Activated CD4-positive, alpha-beta T cell treated with anti-CD3 and anti-CD28 coated beads for 36 hours (primary cell): ENCODE measurements at regions not wholly inside any gene's neighbourhood (a gene's known extent, or its start where the extent isn't known, plus 50 kb on each side); places are given as distances from the start of the nearest gene placed in this dataset.
"Not testable (repeated sequence)": the region's sequence is repeated elsewhere in the genome, so short reads cannot be mapped to it uniquely, and the experiment has no call there.

ENCODE experiments used
- ATAC-seq: fragments of 200-7000 bp; cut with Tn5 transposase; one replicate; pipeline ENCODE4 v1.10.0; 2021; ENCODE audit warnings: mild to moderate bottlenecking, moderate library complexity
- CTCF ChIA-PET: fragments of 350-600 bp; sonication (Branson Sonifier 250); formaldehyde crosslinking; loops from one replicate; lab custom pipeline; 2021; ENCODE audit warnings: antibody characterized with exemption; lab: Charles Lee
- POLR2A ChIA-PET: fragments of 350-600 bp; sonication (Branson Sonifier 250); formaldehyde crosslinking; loops from one replicate; lab custom pipeline; 2021; ENCODE audit warnings: antibody characterized with exemption, inconsistent platforms; lab: Charles Lee
- DNase-seq: peaks from one replicate; pipeline ENCODE4 v3.0.0-alpha.2; 2020
- H3K27ac Mint-ChIP-seq: one replicate; pipeline ENCODE4 v1.8.0; 2021; ENCODE audit warnings: mixed read lengths
- H3K27me3 Mint-ChIP-seq: one replicate; pipeline ENCODE4 v1.8.0; 2021; ENCODE audit warnings: mixed read lengths
- H3K36me3 Mint-ChIP-seq: one replicate; pipeline ENCODE4 v1.8.0; 2021; ENCODE audit warnings: low read depth, mixed read lengths
- H3K4me1 Mint-ChIP-seq: one replicate; pipeline ENCODE4 v1.8.0; 2021; ENCODE audit warnings: mixed read lengths
- H3K4me3 Mint-ChIP-seq: one replicate; pipeline ENCODE4 v1.8.0; 2021; ENCODE audit warnings: mild to moderate bottlenecking, moderate library complexity, mixed read lengths
- H3K9me3 Mint-ChIP-seq: one replicate; pipeline ENCODE4 v1.8.0; 2021; ENCODE audit warnings: low read depth, mixed read lengths
- intact Hi-C, 2 experiments: fragments of 100-400 bp; cut with DNase I in 1 of 2; cut with micrococcal nuclease in 1 of 2; formaldehyde crosslinking; loops; one replicate each; pipeline versions ENCODE4 v1.14.2 to v1.15.1; 2022 to 2024; cut with DNase I, micrococcal nuclease

- H3K36me3 Mint-ChIP-seq, ATAC-seq, H3K4me1 Mint-ChIP-seq, H3K27ac Mint-ChIP-seq, CTCF ChIA-PET, H3K9me3 Mint-ChIP-seq, POLR2A ChIA-PET, intact Hi-C loops, H3K27me3 Mint-ChIP-seq, H3K4me3 Mint-ChIP-seq, DNase-seq: not testable (repeated sequence)
These were observed 119.5 kb upstream of the SHOX start for GRCh38 chrX:511089-511488.

DNA sequence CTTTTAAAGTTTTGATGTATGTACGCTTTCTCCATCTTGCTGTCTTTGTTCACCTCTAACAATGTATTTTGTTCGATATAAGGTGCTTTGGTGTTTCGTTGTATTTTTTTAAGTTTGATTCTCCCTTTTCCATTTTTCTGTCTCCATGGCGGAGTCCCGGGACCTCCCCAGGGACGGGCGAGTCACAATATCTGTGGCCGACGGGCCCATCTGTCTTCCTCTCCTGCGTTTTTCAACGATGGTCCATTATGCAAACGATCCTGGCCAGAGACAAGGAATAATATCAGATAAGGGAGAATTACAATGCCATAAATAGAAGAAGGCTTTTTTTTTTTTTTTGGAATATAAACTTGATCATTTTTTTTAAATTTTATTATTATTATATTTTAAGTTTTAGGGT lies 112.3 kb upstream of the SHOX start:
- no peak for DNase-seq
- no peaks in the 10 kb centered on the region for H3K36me3 Mint-ChIP-seq

DNA sequence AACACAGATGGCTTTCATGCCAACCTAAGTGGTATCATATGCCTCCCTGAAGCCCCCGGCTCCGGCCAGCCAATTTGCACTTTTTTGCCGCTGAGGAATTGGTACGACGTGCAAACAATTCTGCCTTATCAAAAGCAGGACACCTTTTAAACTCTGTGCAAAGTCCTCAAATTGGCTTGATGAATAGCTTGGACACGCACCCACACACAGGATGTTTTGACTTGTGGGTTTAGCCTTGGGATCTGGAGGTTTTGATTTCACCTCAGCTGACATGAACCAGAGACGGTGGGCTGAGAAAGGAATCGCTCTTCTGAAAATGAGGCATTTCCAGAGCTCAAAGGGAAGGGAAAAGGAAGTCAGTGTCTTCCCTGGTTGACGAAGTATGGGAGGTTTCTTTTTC lies 110.8 kb upstream of the SHOX start:
- no peak overlapping the region for H3K4me3 Mint-ChIP-seq
- ATAC-seq (no peak), DNase-seq (no peak)
- no peaks in the 10 kb centered on the region for H3K36me3 Mint-ChIP-seq
- intact Hi-C loops, result no loop called here
- H3K9me3 Mint-ChIP-seq, result peaks cover 5% of the 10 kb centered on the region
- no peak overlapping the region for H3K27ac Mint-ChIP-seq
- POLR2A ChIA-PET, result no interaction called here
- H3K4me1 Mint-ChIP-seq, result no peaks in the 10 kb centered on the region
- CTCF ChIA-PET, result no interaction called here
- H3K27me3 Mint-ChIP-seq, result peaks cover 4% of the 10 kb centered on the region

More for the DNA sequence above, 112.3 kb upstream of the SHOX start:
- CTCF ChIA-PET, result no interaction called here
- Mint-ChIP-seq H3K27ac (no peak overlapping the region), H3K27me3 (peaks cover 4% of the 10 kb centered on the region), H3K4me3 (no peak overlapping the region), H3K4me1 (no peaks in the 10 kb centered on the region), H3K9me3 (no peaks in the 10 kb centered on the region)
- POLR2A ChIA-PET, result no interaction called here
- intact Hi-C loops, result no loop called here
- no peak for ATAC-seq

DNA sequence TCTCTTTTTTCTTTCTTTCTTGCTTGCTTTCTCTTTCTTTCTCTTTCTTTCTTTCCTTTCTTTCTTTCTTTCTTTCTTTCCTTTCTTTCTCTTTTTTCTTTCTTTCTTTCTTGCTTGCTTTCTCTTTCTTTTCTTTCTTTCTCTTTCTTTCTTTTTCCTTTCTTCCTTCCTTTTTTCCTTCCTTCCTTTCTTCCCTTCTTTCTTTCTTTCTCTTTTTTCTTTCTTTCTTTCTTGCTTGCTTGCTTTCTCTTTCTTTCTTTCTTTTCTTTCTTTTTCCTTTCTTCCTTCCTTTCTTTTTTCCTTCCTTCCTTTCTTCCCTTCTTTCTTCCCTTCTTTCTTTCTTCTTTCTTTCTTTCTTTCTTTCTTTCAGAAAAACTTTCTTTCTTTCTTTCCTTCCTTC lies 108.1 kb upstream of the SHOX start:
- no peak overlapping the region for H3K27ac Mint-ChIP-seq
- ATAC-seq (no peak), DNase-seq (no peak)
- H3K9me3 Mint-ChIP-seq, result peaks cover 8% of the 10 kb centered on the region
- H3K36me3 Mint-ChIP-seq, result no peaks in the 10 kb centered on the region
- POLR2A ChIA-PET, result no interaction called here
- intact Hi-C loops, result no loop called here
- H3K4me1 Mint-ChIP-seq, result no peaks in the 10 kb centered on the region
- peaks cover 2% of the 10 kb centered on the region for H3K27me3 Mint-ChIP-seq
- CTCF ChIA-PET, result no interaction called here
- H3K4me3 Mint-ChIP-seq, result no peak overlapping the region

DNA sequence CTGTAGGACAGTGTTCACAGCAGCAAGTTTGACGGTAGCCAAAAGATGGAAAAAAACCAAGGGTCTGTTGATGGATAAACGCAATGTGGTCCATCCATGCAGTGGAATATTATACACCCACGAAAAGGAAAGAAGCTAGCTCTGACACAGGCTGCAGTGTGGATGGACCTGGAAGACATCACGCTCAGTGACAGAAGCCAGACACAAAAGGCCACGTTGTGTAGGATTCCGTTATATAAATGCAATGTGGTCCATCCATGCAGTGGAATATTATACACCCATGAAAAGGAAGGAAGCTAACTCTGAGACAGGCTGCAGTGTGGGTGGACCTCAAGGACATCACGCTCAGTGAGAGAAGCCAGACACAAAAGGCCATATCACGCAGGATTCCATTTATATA lies 105.5 kb upstream of the SHOX start:
- no peak overlapping the region for H3K27ac Mint-ChIP-seq
- ATAC-seq, result no peak
- no peak overlapping the region for H3K4me3 Mint-ChIP-seq
- ChIA-PET CTCF (no interaction called here), POLR2A (no interaction called here)
- DNase-seq, result no peak
- no peaks in the 10 kb centered on the region for H3K4me1 Mint-ChIP-seq
- peaks cover 2% of the 10 kb centered on the region for H3K27me3 Mint-ChIP-seq
- intact Hi-C loops, result no loop called here
- no peaks in the 10 kb centered on the region for H3K36me3 Mint-ChIP-seq
- H3K9me3 Mint-ChIP-seq, result peaks cover 11% of the 10 kb centered on the region

DNA sequence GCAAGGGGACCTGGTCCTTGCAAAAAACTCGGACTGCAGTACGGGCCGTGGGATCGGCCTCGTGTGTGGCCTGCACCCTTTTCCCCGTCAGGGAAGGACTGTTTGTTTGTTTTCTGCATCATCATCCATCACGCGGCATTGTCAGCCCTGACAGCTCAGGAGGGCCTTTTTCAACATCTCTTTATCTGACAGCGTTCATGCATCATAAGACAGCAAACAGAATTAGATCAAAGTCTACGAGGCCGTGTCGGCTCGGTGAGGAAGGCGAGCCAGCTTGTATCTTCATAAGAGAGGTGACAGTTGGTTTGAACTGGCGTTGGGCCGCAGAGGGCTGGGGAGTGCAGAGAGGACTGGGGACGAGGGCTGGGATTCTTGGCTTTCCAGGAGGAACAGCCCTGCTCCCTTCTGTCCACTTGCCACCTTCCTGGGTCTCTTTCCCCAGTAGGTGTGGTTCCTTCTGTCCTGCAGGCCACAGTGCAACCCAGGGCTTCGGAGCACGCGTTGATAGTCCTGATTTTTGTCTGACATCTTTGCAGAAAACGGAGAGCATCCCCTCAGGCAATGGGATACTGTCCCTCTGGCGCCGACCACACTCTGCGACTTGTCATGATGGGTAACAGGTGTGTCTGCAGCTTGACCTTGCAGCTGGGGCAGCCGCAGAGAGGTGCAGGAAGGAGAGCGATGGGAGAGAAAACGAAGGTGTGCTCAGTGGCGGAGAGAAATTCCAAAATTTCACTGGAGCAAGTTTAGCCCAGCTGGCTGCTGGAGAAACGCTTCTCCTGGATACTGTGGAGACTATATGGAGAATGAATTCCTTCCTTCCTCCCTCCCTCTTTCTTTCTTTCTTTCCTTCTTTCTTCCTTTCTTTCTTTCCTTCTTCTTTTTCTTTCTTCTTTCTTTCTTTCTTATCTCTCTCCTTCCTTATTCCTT lies 104.0 kb upstream of the SHOX start:
- POLR2A ChIA-PET, result no interaction called here
- Mint-ChIP-seq H3K4me3 (no peak overlapping the region), H3K27ac (no peak overlapping the region), H3K36me3 (no peaks in the 10 kb centered on the region), H3K4me1 (no peaks in the 10 kb centered on the region), H3K27me3 (no peaks in the 10 kb centered on the region), H3K9me3 (peaks cover 11% of the 10 kb centered on the region)
- ATAC-seq (no peak), DNase-seq (peak; percentile 7)
- CTCF ChIA-PET, result no interaction called here
- intact Hi-C loops, result no loop called here

- DNase-seq (no peak), ATAC-seq (no peak)
- CTCF ChIA-PET, result no interaction called here
- Mint-ChIP-seq H3K27me3 (no peaks in the 10 kb centered on the region), H3K4me1 (no peaks in the 10 kb centered on the region), H3K36me3 (no peaks in the 10 kb centered on the region), H3K9me3 (peaks cover 2% of the 10 kb centered on the region), H3K4me3 (no peak overlapping the region), H3K27ac (no peak overlapping the region)
- intact Hi-C loops, result loop anchor here in 1 of 2 experiments (10.0 kb wide), 1 partner anchor 56 kb away; no protein-coding TSS in a partner anchor
- POLR2A ChIA-PET, result no interaction called here
These were observed 99.6 kb upstream of the SHOX start for GRCh38 chrX:530726-531610.

GRCh38 chrX:531611-531936 lies 99.0 kb upstream of the SHOX start:
- no peak overlapping the region for H3K27ac Mint-ChIP-seq

GRCh38 chrX:534804-535203 lies 95.8 kb upstream of the SHOX start:
- Mint-ChIP-seq H3K4me3 (no peak overlapping the region), H3K27me3 (no peaks in the 10 kb centered on the region), H3K36me3 (no peaks in the 10 kb centered on the region), H3K9me3 (peaks cover 6% of the 10 kb centered on the region), H3K4me1 (no peaks in the 10 kb centered on the region), H3K27ac (no peak overlapping the region)
- ChIA-PET CTCF (no interaction called here), POLR2A (no interaction called here)
- DNase-seq, result no peak
- intact Hi-C loops, result loop anchor here in 1 of 2 experiments (10.0 kb wide), 1 partner anchor 60 kb away; no protein-coding TSS in a partner anchor
- ATAC-seq, result no peak

More at GRCh38 chrX:531611-531936, 99.0 kb upstream of the SHOX start:
- POLR2A ChIA-PET, result no interaction called here
- CTCF ChIA-PET, result no interaction called here
- intact Hi-C loops, result loop anchor here in 1 of 2 experiments (10.0 kb wide), 1 partner anchor 57 kb away; no protein-coding TSS in a partner anchor
- H3K4me3 Mint-ChIP-seq, result no peak overlapping the region
- ATAC-seq (no peak), DNase-seq (no peak)
- no peaks in the 10 kb centered on the region for H3K27me3 Mint-ChIP-seq
- H3K9me3 Mint-ChIP-seq, result peaks cover 2% of the 10 kb centered on the region
- no peaks in the 10 kb centered on the region for H3K36me3 Mint-ChIP-seq
- H3K4me1 Mint-ChIP-seq, result no peaks in the 10 kb centered on the region

- no peak for DNase-seq
- Mint-ChIP-seq H3K36me3 (no peaks in the 10 kb centered on the region), H3K27ac (no peak overlapping the region), H3K4me3 (no peak overlapping the region), H3K9me3 (peaks cover 8% of the 10 kb centered on the region), H3K4me1 (no peaks in the 10 kb centered on the region), H3K27me3 (no peaks in the 10 kb centered on the region)
- ChIA-PET POLR2A (no interaction called here), CTCF (no interaction called here)
- no peak for ATAC-seq
- intact Hi-C loops, result loop anchor here in 1 of 2 experiments (10.0 kb wide), 1 partner anchor 62 kb away; no protein-coding TSS in a partner anchor
These were observed 94.0 kb upstream of the SHOX start for GRCh38 chrX:536616-537015.

DNA sequence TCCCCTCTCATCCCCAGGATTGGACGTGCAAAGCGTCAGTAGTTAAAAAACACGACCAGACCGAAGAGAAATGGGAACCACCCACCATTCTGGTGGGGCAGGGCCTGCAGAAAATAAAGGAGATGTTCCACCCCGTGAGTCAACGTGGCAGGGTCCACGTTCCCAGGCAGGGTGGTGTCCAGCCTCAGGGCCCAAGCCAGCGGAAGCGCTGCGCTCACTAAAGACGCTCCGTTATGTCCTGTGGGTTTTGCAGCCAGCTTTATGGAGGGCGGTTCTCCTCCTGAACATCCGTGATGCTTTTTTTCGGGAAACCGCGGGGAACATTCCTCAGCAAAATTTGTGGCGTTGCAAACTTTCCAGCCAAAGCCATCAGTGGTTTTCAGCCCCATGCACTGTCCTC lies 93.4 kb upstream of the SHOX start:
- CTCF ChIA-PET, result no interaction called here
- H3K4me1 Mint-ChIP-seq, result no peaks in the 10 kb centered on the region
- POLR2A ChIA-PET, result no interaction called here
- peaks cover 9% of the 10 kb centered on the region for H3K9me3 Mint-ChIP-seq
- intact Hi-C loops, result loop anchor here in 1 of 2 experiments (10.0 kb wide), 1 partner anchor 62 kb away; no protein-coding TSS in a partner anchor
- no peak overlapping the region for H3K27ac Mint-ChIP-seq
- no peaks in the 10 kb centered on the region for H3K36me3 Mint-ChIP-seq
- no peak overlapping the region for H3K4me3 Mint-ChIP-seq
- no peaks in the 10 kb centered on the region for H3K27me3 Mint-ChIP-seq
- ATAC-seq, result no peak
- no peak for DNase-seq
